ENCODE measurements at regions not wholly inside any gene's neighbourhood (a gene's known extent, or its start where the extent isn't known, plus 50 kb on each side); places are given as distances from the start of the nearest gene placed in this dataset.

- Histone ChIP-seq H3K4me3 (replicated peaks; ENCODE audit: insufficient read depth, low read length) (no peak overlapping the region), H3K27ac (replicated peaks) (no peak overlapping the region), H3K27me3 (ENCODE audit: insufficient read depth, poor library complexity, severe bottlenecking) (no peaks in the 10 kb centered on the region)
- DNase-seq (ENCODE audit: low read depth in 1 of 2, low spot score in 1 of 2) = no peak
- TF ChIP-seq CTCF (IDR thresholded peaks at IDR 0.05; ENCODE audit: insufficient read depth, low read length) (no peak), REST (IDR thresholded peaks at IDR 0.05; ENCODE audit: insufficient replicate concordance, low read depth) (no peak), GABPA (IDR thresholded peaks at IDR 0.05; ENCODE audit: low read depth) (no peak), POLR2AphosphoS5 (IDR thresholded peaks at IDR 0.05; ENCODE audit: low read depth) (no peak), SPI1 (IDR thresholded peaks at IDR 0.05; ENCODE audit: borderline replicate concordance, low read depth) (no peak)
Measured at GRCh38 chr12:107895966-107896365, 121.5 kb downstream of the ASCL4 start.

- Histone ChIP-seq H3K27ac (replicated peaks) (no peak overlapping the region), H3K27me3 (ENCODE audit: insufficient read depth, poor library complexity, severe bottlenecking) (no peaks in the 10 kb centered on the region), H3K4me3 (replicated peaks; ENCODE audit: insufficient read depth, low read length) (no peak overlapping the region)
- TF ChIP-seq GABPA (IDR thresholded peaks at IDR 0.05; ENCODE audit: low read depth) (no peak), CTCF (IDR thresholded peaks at IDR 0.05; ENCODE audit: insufficient read depth, low read length) (no peak), POLR2AphosphoS5 (IDR thresholded peaks at IDR 0.05; ENCODE audit: low read depth) (no peak), REST (IDR thresholded peaks at IDR 0.05; ENCODE audit: insufficient replicate concordance, low read depth) (no peak), SPI1 (IDR thresholded peaks at IDR 0.05; ENCODE audit: borderline replicate concordance, low read depth) (no peak)
- DNase-seq (ENCODE audit: low read depth in 1 of 2, low spot score in 1 of 2) = no peak
Measured at GRCh38 chr12:107900588-107900987, 126.1 kb downstream of the ASCL4 start.

- TF ChIP-seq POLR2AphosphoS5 (IDR thresholded peaks at IDR 0.05; ENCODE audit: low read depth) (peak; percentile 62; the same call in 1 of the 2 replicates), GABPA (IDR thresholded peaks at IDR 0.05; ENCODE audit: low read depth) (no peak)
- Histone ChIP-seq H3K27me3 (ENCODE audit: insufficient read depth, poor library complexity, severe bottlenecking) (no peaks in the 10 kb centered on the region), H3K27ac (replicated peaks) (peak overlapping the region; percentile 33; the same call in 1 of the 2 replicates), H3K4me3 (replicated peaks; ENCODE audit: insufficient read depth, low read length) (peak overlapping the region; percentile 34)
- DNase-seq (ENCODE audit: low read depth in 1 of 2, low spot score in 1 of 2) = peak in 1 of 2 experiments; percentile 76
Measured at GRCh38 chr12:107903341-107904061, 129.0 kb downstream of the ASCL4 start.

GRCh38 chr12:107906707-107907106, 132.2 kb downstream of the ASCL4 start:
- Histone ChIP-seq H3K4me3 (replicated peaks; ENCODE audit: insufficient read depth, low read length) (no peak overlapping the region), H3K27ac (replicated peaks) (no peak overlapping the region), H3K27me3 (ENCODE audit: insufficient read depth, poor library complexity, severe bottlenecking) (no peaks in the 10 kb centered on the region)
- TF ChIP-seq POLR2AphosphoS5 (IDR thresholded peaks at IDR 0.05; ENCODE audit: low read depth) (no peak), SPI1 (IDR thresholded peaks at IDR 0.05; ENCODE audit: borderline replicate concordance, low read depth) (peak; percentile 38; the same call in 1 of the 2 replicates)
- DNase-seq (ENCODE audit: low read depth in 1 of 2, low spot score in 1 of 2) = peak in 1 of 2 experiments; percentile 41
